ENCODE measurements at regions not wholly inside any gene's neighbourhood (a gene's known extent, or its start where the extent isn't known, plus 50 kb on each side); places are given as distances from the start of the nearest gene placed in this dataset.

DNA sequence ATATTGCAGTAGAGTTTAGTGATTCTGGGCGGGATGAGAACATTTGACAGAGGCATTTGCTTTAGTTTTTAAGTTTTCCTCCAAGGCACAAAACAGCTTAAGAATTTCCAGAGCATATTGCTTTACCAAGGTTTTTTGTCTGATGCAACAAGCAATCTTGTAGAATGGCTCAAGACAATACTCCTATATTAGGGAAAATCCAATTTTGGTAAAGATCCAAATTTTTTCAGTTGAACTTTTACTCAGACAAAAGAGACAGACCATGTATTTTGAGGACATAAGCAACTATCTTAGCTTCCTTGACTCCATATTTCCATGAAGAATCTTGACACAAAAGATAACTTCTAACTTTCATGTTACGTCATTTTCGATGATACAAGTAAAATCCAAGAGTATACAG, 92.3 kb upstream of the NANOS1 start:
- Histone ChIP-seq H3K4me3 (no peak overlapping the region), H3K27me3 (no peaks in the 10 kb centered on the region), H3K4me1 (no peaks in the 10 kb centered on the region), H3K9me3 (no peaks in the 10 kb centered on the region), H3K27ac (no peak overlapping the region), H3K36me3 (no peaks in the 10 kb centered on the region)
- intact Hi-C loops (cut with DNase I; ENCODE audit: low total_unique reads): no loop called here
- no peak for TF ChIP-seq CTCF (IDR thresholded peaks at IDR 0.05 in 4 of 5, conservative IDR thresholded peaks at IDR 0.05 in 1 of 5)
- TF ChIP-seq POLR2A (IDR thresholded peaks at IDR 0.05): no peak
- ATAC-seq: no peak
- in situ Hi-C loops (cut with MboI; ENCODE audit: low sequenced_read_pairs in 4 of 4): no loop called here
- no peak for DNase-seq

GRCh38 chr10:118939211-118940007, 90.1 kb upstream of the NANOS1 start:
- in situ Hi-C loops (cut with MboI; ENCODE audit: low sequenced_read_pairs in 4 of 4): no loop called here
- no peak overlapping the region for H3K27ac ChIP-seq

GRCh38 chr10:118940386-118940785, 89.1 kb upstream of the NANOS1 start:
- DNase-seq (no peak), ATAC-seq (no peak)
- H3K27ac ChIP-seq: no peak overlapping the region
- intact Hi-C loops (cut with DNase I; ENCODE audit: low total_unique reads) (no loop called here), in situ Hi-C loops (cut with MboI; ENCODE audit: low sequenced_read_pairs in 4 of 4) (no loop called here)
- no peak overlapping the region for H3K4me3 ChIP-seq
- TF ChIP-seq CTCF (IDR thresholded peaks at IDR 0.05 in 4 of 5, conservative IDR thresholded peaks at IDR 0.05 in 1 of 5) (no peak), POLR2A (IDR thresholded peaks at IDR 0.05) (no peak)
- no peaks in the 10 kb centered on the region for H3K27me3 ChIP-seq
- H3K36me3 ChIP-seq: no peaks in the 10 kb centered on the region
- no peaks in the 10 kb centered on the region for H3K4me1 ChIP-seq
- H3K9me3 ChIP-seq: no peaks in the 10 kb centered on the region

More at GRCh38 chr10:118939211-118940007, 90.1 kb upstream of the NANOS1 start:
- H3K27me3 ChIP-seq: no peaks in the 10 kb centered on the region
- DNase-seq: no peak
- TF ChIP-seq CTCF (IDR thresholded peaks at IDR 0.05 in 4 of 5, conservative IDR thresholded peaks at IDR 0.05 in 1 of 5): no peak
- TF ChIP-seq POLR2A (IDR thresholded peaks at IDR 0.05): no peak
- H3K36me3 ChIP-seq: no peaks in the 10 kb centered on the region
- ATAC-seq: no peak
- no peaks in the 10 kb centered on the region for H3K4me1 ChIP-seq
- no peaks in the 10 kb centered on the region for H3K9me3 ChIP-seq
- intact Hi-C loops (cut with DNase I; ENCODE audit: low total_unique reads): no loop called here
- H3K4me3 ChIP-seq: no peak overlapping the region

DNA sequence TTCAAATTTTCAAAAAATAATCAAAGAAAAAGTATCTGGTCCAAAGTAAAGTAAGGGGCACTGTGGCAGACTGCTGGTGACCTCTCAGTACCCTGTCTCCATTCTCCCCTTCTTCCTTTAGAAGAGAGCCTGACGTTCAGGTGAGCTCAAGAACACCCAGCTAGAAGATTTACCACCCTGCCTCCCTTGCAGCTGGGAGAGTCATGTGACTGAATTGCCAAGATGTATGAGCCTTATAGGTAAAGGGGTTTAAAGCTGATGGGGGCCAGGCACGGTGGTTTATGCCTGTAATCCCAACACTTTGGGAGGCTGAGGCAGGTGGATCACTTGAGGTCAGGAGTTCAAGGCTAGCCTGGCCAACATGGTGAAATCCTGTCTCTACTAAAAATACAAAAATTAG, 86.3 kb upstream of the NANOS1 start:
- no peak for ATAC-seq

More for the DNA sequence above, 86.3 kb upstream of the NANOS1 start:
- no peak for DNase-seq
- intact Hi-C loops (cut with DNase I; ENCODE audit: low total_unique reads): no loop called here
- Histone ChIP-seq H3K36me3 (no peaks in the 10 kb centered on the region), H3K27ac (no peak overlapping the region), H3K9me3 (no peaks in the 10 kb centered on the region), H3K27me3 (no peaks in the 10 kb centered on the region), H3K4me1 (no peaks in the 10 kb centered on the region), H3K4me3 (no peak overlapping the region)
- in situ Hi-C loops (cut with MboI; ENCODE audit: low sequenced_read_pairs in 4 of 4): no loop called here
- TF ChIP-seq CTCF (IDR thresholded peaks at IDR 0.05 in 4 of 5, conservative IDR thresholded peaks at IDR 0.05 in 1 of 5): no peak
- no peak for TF ChIP-seq POLR2A (IDR thresholded peaks at IDR 0.05)

All from gastrocnemius medialis (tissue), 4 donors.